ENCODE measurements at regions not wholly inside any gene's neighbourhood (a gene's known extent, or its start where the extent isn't known, plus 50 kb on each side); places are given as distances from the start of the nearest gene placed in this dataset.

- no peaks in the 10 kb centered on the region for H3K4me1 ChIP-seq (ENCODE audit: control insufficient read depth in 1 of 2, low read depth in 2 of 2)
- no peaks in the 10 kb centered on the region for H3K27me3 ChIP-seq (replicated peaks; ENCODE audit: insufficient read depth)
- DNase-seq (ENCODE audit: low spot score), result no peak
- no peak overlapping the region for H3K27ac ChIP-seq
- no peak overlapping the region for H3K4me3 ChIP-seq
- H3K36me3 ChIP-seq, result no peaks in the 10 kb centered on the region
- ATAC-seq (ENCODE audit: insufficient number of reproducible peaks, low FRiP score, low read depth), result no peak
- H3K9me3 ChIP-seq, result no peaks in the 10 kb centered on the region
- TF ChIP-seq CTCF (IDR thresholded peaks at IDR 0.05), result no peak
These were observed 275.9 kb downstream of the RPS29 start for GRCh38 chr14:49310298-49310697.

GRCh38 chr14:49306152-49306751 lies 279.9 kb downstream of the RPS29 start:
- Histone ChIP-seq H3K27ac (no peak overlapping the region), H3K4me1 (ENCODE audit: control insufficient read depth in 1 of 2, low read depth in 2 of 2) (no peaks in the 10 kb centered on the region), H3K27me3 (replicated peaks; ENCODE audit: insufficient read depth) (no peaks in the 10 kb centered on the region), H3K4me3 (no peak overlapping the region), H3K36me3 (no peaks in the 10 kb centered on the region), H3K9me3 (no peaks in the 10 kb centered on the region)
- TF ChIP-seq CTCF (IDR thresholded peaks at IDR 0.05), result peak; percentile 24
- no peak for ATAC-seq (ENCODE audit: insufficient number of reproducible peaks, low FRiP score, low read depth)
- DNase-seq (ENCODE audit: low spot score), result no peak

- Histone ChIP-seq H3K4me1 (ENCODE audit: control insufficient read depth in 1 of 2, low read depth in 2 of 2) (no peaks in the 10 kb centered on the region), H3K27me3 (replicated peaks; ENCODE audit: insufficient read depth) (no peaks in the 10 kb centered on the region), H3K4me3 (no peak overlapping the region), H3K9me3 (no peaks in the 10 kb centered on the region), H3K27ac (no peak overlapping the region), H3K36me3 (no peaks in the 10 kb centered on the region)
- TF ChIP-seq CTCF (IDR thresholded peaks at IDR 0.05), result no peak
- ATAC-seq (ENCODE audit: insufficient number of reproducible peaks, low FRiP score, low read depth), result no peak
- no peak for DNase-seq (ENCODE audit: low spot score)
These were observed 282.1 kb downstream of the RPS29 start for GRCh38 chr14:49303946-49304516.

GRCh38 chr14:49297102-49297501 lies 289.1 kb downstream of the RPS29 start:
- H3K27ac ChIP-seq, result no peak overlapping the region
- no peak for DNase-seq (ENCODE audit: low spot score)
- H3K27me3 ChIP-seq (replicated peaks; ENCODE audit: insufficient read depth), result no peaks in the 10 kb centered on the region
- H3K4me1 ChIP-seq (ENCODE audit: control insufficient read depth in 1 of 2, low read depth in 2 of 2), result no peaks in the 10 kb centered on the region
- no peak for ATAC-seq (ENCODE audit: insufficient number of reproducible peaks, low FRiP score, low read depth)
- no peak for TF ChIP-seq CTCF (IDR thresholded peaks at IDR 0.05)
- H3K4me3 ChIP-seq, result no peak overlapping the region
- H3K36me3 ChIP-seq, result no peaks in the 10 kb centered on the region
- H3K9me3 ChIP-seq, result no peaks in the 10 kb centered on the region

- no peak overlapping the region for H3K27ac ChIP-seq
- no peak for TF ChIP-seq CTCF (IDR thresholded peaks at IDR 0.05)
- no peaks in the 10 kb centered on the region for H3K27me3 ChIP-seq (replicated peaks; ENCODE audit: insufficient read depth)
- H3K36me3 ChIP-seq, result no peaks in the 10 kb centered on the region
- no peaks in the 10 kb centered on the region for H3K4me1 ChIP-seq (ENCODE audit: control insufficient read depth in 1 of 2, low read depth in 2 of 2)
- no peaks in the 10 kb centered on the region for H3K9me3 ChIP-seq
- no peak for DNase-seq (ENCODE audit: low spot score)
- ATAC-seq (ENCODE audit: insufficient number of reproducible peaks, low FRiP score, low read depth), result no peak
- no peak overlapping the region for H3K4me3 ChIP-seq
These were observed 291.5 kb downstream of the RPS29 start for GRCh38 chr14:49294621-49295148.
